HG03565 (cell line): ENCODE measurements at regions not wholly inside any gene's neighbourhood (a gene's known extent, or its start where the extent isn't known, plus 50 kb on each side); places are given as distances from the start of the nearest gene placed in this dataset.
"Not testable (repeated sequence)": the region's sequence is repeated elsewhere in the genome, so short reads cannot be mapped to it uniquely, and the experiment has no call there.

Experiments
- ATAC-seq: cut with Tn5 transposase; IDR thresholded peaks from one replicate; pipeline ENCODE4 v1.9.1; 2021; ENCODE audit warnings: mild to moderate bottlenecking, moderate library complexity; ENCODE audit not compliant: unreplicated experiment

DNA sequence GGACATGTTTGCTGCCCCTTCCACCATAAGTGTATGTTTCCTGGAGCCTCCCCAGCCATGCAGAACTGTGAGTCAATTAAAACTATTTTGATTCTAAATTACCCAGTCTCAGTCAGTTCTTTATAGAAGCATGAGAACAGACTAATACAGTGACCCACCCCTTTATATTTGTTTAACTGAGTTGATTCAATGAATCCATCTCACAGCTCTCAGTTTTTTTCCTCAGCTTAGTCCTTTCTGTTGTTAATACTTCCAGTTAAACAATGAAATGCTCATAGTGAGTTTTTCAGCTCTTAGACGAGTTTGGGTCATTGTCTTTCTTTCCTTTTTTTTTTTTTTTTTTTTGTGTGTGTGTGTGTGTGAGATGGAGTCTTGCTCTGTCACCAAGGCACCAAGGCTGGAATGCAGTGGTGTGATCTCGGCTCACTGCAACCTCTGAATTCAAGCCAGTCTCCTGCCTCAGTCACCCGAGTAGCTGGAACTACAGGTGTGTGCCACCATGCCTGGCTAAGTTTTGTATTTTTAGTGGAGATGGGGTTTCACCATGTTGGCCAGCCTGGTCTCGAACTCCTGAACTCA is 627.4 kb downstream of the SPATA31A7 start:
- not testable (repeated sequence) for ATAC-seq

DNA sequence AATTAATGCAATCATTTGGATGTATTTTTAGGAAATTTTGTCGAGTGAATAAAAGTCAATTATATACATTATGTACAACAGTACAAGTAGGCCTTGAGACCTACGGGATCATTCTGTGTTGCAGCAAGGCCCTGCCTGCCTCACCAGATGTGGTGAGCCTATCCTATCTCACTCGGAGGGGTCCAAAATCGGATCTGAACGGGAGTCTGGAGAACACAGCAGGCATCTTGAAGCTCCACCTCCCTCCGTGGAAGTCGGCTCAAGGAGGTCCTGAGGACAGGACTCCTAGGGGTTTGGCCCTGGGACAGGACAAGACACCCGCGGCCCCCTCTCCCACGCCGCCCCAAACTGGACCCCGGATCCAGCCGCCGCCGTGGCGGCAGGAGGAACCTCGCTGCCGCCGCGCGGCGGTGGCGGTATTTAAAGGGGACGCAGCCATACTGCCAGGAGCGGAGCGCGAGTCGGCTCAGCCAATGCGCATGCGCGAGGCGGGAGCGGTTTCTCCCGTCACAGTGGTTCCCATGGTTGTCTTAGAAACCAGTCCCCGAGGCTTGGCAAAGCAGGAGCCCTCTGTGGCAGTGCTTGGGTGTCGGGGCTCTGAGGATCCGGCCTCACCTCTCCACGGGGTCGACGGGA is 663.9 kb downstream of the SPATA31A7 start:
- peak; percentile 75 for ATAC-seq

DNA sequence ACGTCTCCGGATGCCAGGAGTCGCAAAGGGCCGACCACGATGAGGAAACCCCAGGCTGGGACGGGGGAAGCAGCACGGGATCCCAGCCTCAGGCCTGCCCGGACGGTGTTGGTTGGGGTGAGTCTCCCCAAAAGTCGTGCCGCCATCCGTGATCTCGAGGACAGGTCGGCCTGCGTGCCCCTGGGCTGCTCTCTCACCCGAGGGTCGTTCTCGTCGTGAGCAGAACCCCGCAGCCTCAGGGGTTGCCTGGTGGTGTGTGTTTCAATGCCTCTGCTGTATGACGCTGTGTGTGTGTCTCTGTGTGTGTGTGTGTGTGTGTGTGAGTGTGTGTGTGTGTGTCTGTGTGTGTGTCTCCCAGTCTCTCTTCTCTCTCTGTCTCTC is 664.4 kb downstream of the SPATA31A7 start:
- not testable (repeated sequence) for ATAC-seq

DNA sequence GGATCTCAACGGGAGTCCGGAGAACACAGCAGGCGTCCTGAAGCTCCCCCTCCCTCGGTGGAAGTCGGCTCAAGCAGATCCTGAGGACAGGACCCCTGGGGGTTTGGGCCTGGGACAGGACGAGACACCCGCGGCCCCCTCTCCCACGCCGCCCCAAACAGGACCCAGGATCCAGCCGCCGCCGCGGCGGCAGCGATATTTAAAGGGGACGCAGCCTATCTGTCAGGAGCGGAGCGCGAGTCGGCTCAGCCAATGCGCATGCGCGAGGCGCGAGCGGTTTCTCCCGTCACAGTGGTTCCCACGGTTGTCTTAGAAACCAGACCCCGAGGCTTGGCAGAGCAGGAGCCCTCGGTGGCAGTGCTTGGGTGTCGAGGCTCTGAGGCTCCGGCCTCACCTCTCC is 666.4 kb downstream of the SPATA31A7 start:
- ATAC-seq, result peak; percentile 44

DNA sequence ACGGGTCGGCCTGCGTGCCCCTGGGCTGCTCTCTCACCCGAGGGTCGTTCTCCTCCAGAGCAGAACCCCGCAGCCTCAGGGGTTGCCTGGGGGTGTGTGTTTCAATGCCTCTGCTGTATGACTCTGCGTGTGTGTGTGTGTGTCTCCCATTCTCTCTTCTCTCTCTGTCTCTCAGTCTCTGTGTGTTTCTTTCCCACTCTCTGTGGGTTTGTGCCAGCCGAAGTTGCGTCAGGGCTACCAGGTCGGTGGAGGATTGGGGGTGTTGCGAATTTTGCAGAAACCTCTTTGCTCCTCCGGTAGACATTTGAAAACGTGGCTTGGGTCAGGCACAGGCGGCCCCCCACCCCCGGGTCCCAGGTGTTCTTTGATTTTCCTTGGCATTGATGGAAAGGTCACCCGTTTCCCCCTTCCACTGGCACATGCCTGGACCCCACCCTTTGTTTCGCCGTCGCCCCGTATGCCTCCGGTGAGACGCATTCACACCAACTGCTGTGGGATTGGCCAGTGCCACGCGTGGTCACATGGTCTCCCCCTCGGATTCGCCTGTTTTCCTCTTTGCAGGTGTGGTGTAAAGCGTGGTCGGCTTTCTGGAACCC is 667.1 kb downstream of the SPATA31A7 start:
- not testable (repeated sequence) for ATAC-seq

DNA sequence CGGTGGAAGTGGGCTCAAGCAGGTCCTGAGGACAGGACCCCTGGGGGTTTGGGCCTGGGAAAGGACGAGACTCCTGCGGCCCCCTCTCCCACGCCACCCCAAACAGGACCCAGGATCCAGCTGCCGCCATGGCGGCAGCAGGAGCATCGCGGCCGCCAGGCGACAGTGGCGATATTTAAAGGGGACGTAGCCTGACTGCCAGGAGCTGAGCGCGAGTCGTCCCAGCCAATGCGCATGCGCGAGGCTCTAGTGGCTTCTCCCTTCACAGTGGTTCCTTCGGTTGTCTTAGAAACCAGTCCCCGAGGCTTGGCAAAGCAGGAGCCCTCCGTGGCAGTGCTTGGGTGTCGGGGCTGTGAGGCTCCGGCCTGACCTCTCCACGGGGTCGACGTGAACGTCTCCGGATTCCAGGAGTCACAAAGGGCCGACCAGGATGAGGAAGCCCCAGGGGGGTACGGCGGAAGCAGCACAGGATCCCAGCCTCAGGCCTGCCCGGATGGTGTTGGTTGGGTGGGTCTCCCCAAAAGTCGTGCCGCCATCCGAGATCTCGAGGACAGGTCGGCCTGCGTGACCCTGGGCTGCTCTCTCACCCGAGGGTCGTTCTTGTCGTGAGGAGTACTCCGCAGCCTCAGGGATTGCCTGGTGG is 668.0 kb downstream of the SPATA31A7 start:
- ATAC-seq, result peak; percentile 81

DNA sequence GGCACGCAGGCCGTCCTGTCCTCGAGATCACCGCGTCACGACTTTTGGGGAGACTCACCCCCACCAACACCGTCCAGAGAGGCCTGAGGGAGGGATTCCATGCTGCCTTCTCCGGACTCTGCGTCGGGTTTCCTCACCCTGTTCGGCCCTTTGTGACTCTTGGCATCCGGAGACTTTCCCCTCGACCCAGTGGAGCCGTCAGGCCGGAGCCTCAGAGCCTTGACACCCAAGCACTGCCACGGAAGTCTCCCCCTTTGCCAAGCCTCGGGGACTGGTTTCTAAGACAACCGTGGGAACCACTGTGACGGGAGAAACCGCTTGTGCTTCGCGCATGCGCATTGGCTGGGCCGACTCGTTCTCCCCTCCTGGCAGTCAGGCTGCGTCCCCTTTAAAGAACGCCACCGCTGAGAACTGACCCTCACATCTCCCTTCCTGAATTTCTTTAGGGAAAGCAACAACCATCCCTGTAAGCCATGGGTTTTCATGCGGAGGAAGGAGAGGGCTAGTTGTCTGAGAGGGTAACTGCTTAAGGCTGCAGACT is 672.7 kb downstream of the SPATA31A7 start:
- not testable (repeated sequence) for ATAC-seq

DNA sequence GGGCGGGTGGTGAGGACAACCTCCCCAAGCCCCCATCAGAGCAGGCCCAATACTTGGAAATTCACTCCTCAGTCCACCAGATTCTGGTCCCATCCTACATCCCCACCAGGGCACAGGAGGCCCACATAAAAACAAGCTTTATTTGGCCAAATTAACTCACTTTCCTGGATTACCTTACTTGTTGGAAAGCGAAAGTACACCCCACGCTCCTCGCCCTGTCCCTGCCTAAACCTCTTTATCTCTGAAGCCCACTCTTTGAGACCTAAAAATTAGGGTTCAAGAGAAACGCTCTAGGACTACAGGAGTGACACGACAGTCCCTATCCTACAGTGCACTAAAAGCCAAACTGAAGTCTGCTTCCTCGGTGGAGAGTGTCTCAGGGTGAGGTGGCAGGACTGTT is 674.6 kb downstream of the SPATA31A7 start:
- not testable (repeated sequence) for ATAC-seq

DNA sequence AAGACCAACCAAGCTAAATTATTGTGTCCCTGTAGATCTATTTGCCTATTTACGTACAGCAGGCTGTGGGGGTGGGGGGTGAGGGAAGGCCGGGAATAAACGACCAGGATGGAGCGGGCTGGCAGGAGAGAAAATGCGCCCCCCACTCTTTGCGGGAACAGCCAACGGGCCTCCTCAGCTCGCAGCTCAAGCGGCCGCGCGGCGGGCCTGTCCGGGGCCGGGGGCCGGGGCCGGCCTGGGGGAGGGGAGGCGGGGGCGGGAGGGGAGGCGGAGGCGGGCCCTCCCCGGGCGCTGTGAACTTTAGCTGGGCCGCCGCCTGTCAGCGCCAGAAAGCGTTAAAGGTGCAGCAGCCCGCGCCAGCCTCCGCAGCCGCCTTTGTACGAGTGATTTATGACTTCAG is 679.1 kb downstream of the SPATA31A7 start:
- ATAC-seq, result not testable (repeated sequence)

DNA sequence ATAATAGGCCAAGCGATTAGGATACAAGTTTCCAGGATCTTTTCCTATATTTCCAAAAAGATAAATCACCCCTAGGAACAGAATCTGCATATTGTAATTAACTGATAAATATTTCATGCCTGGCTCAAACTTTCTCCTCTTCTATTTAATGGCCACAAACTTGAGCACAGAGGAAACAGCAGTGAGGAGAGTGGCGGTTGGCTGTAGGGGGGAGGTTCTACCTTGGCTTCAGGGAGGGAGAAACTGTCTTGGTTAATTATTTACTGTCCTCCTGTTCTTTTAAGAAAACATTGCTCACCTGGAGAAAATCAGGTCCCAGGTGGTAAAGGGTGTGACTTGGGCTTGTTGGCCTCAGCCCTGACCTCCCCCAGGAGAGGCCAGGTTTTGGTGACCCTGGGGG is 682.5 kb downstream of the SPATA31A7 start:
- not testable (repeated sequence) for ATAC-seq
